Common myeloid progenitor, CD34-positive (primary cell): ENCODE measurements at regions not wholly inside any gene's neighbourhood (a gene's known extent, or its start where the extent isn't known, plus 50 kb on each side); places are given as distances from the start of the nearest gene placed in this dataset.

Experiments used
- CTCF ChIA-PET: fragments of 350-600 bp; sonication (Branson Sonifier 250); formaldehyde crosslinking; loops from one replicate; lab custom pipeline; 2021; ENCODE audit warnings: antibody characterized with exemption; lab: Charles Lee
- POLR2A ChIA-PET: fragments of 350-600 bp; sonication (Branson Sonifier 250); formaldehyde crosslinking; loops from one replicate; lab custom pipeline; 2021; ENCODE audit warnings: antibody characterized with exemption; lab: Charles Lee
- DNase-seq, 3 donors: peaks; one replicate each; pipeline versions ENCODE4 v3.0.0 to v3.0.0-alpha.2; 2013
- H3K27ac ChIP-seq, 2 experiments: 1 replicate in 1 of 2; 2 replicates in 1 of 2; pipeline ENCODE4 v1.7.0; 2013; ENCODE audit warnings: inconsistent platforms in 2 of 2, low read length in 2 of 2, mild to moderate bottlenecking in 2 of 2, low read depth in 1 of 2, moderate library complexity in 1 of 2; ENCODE audit not compliant: severe bottlenecking in 2 of 2, insufficient read depth in 1 of 2, poor library complexity in 1 of 2
- H3K27me3 ChIP-seq, 5 experiments: replicated peaks in 2 of 5; 1 replicate in 3 of 5; 2 replicates in 2 of 5; pipeline versions ENCODE4 v1.6.1 to v1.7.0; 2013; ENCODE audit warnings: low read length in 4 of 5, mild to moderate bottlenecking in 2 of 5, moderate library complexity in 2 of 5, inconsistent platforms in 1 of 5; ENCODE audit not compliant: insufficient read depth in 5 of 5, control insufficient read depth in 4 of 5
- H3K36me3 ChIP-seq, 4 experiments: 1 replicate in 2 of 4; 2 replicates in 2 of 4; pipeline versions ENCODE4 v1.6.1 to v1.7.0; 2013; ENCODE audit warnings: low read length in 3 of 4, control low read depth in 1 of 4, mild to moderate bottlenecking in 1 of 4; ENCODE audit not compliant: control insufficient read depth in 4 of 4, insufficient read depth in 4 of 4
- H3K4me1 ChIP-seq, 4 experiments: 1 replicate in 3 of 4; 2 replicates in 1 of 4; pipeline versions ENCODE4 v1.6.1 to v1.7.1; 2013; ENCODE audit warnings: low read length in 3 of 4, mild to moderate bottlenecking in 3 of 4, control low read depth in 1 of 4, inconsistent platforms in 1 of 4, moderate library complexity in 1 of 4; ENCODE audit not compliant: control insufficient read depth in 4 of 4, insufficient read depth in 4 of 4; ENCODE audit errors: control extremely low read depth in 1 of 4
- H3K4me3 ChIP-seq, 7 experiments: 1 replicate in 4 of 7; 2 replicates in 3 of 7; pipeline versions ENCODE4 v1.5.1 to v1.7.0; 2013; ENCODE audit warnings: mild to moderate bottlenecking in 7 of 7, low read length in 6 of 7, moderate library complexity in 6 of 7, inconsistent platforms in 2 of 7, low read depth in 2 of 7, control low read depth in 1 of 7; ENCODE audit not compliant: insufficient read depth in 4 of 7, control insufficient read depth in 1 of 7; ENCODE audit errors: extremely low read depth in 1 of 7
- H3K9me3 ChIP-seq, 5 experiments: 1 replicate in 4 of 5; 2 replicates in 1 of 5; pipeline versions ENCODE4 v1.6.1 to v1.7.1; 2013; ENCODE audit warnings: low read length in 4 of 5, mild to moderate bottlenecking in 2 of 5, inconsistent platforms in 1 of 5, low read depth in 1 of 5, moderate library complexity in 1 of 5; ENCODE audit not compliant: control insufficient read depth in 4 of 5, insufficient read depth in 2 of 5; ENCODE audit errors: control extremely low read depth in 1 of 5
- WGBS: methylation state at CpG from one replicate; pipeline ENCODE4 v1.1.5; 2013; ENCODE audit not compliant: insufficient coverage; 5-methylcytosine and 5-hydroxymethylcytosine counted together

DNA sequence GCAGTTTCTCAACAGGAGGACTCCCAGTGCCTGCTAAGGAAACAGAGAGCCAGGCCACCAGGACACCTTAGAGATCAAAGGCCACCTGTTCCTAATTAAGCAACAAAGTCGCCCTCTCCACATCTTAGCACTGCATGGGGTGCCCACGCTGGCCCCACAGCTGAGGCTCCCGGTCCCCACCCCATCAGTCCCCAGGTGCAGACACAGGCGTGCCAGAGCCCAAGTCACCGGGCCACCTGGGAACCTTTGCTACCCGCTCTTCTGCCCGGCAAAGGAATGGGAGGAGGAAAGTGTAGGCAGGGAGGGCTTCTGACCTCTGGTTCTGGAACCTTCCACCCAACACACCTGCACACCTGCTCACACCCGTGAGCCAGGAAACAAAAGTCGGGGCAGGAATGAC is 85.5 kb upstream of the PRR5 start:
- Histone ChIP-seq H3K27me3 (no peaks in the 10 kb centered on the region), H3K36me3 (no peaks in the 10 kb centered on the region), H3K27ac (no peak overlapping the region), H3K4me1 (peaks cover 0 to 29% (median 20%) of the 10 kb centered on the region in 4 experiments), H3K9me3 (peaks cover 0 to 30% (median 20%) of the 10 kb centered on the region in 5 experiments), H3K4me3 (no peak overlapping the region)
- DNase-seq: no peak
- ChIA-PET POLR2A (no interaction called here), CTCF (interaction anchor here (1.6 kb wide), 1 partner anchor 9 kb away, joined by 3 read pairs; no protein-coding TSS in a partner anchor)
- 91% methylated on average over 4 of the region's 9 CpGs for WGBS

DNA sequence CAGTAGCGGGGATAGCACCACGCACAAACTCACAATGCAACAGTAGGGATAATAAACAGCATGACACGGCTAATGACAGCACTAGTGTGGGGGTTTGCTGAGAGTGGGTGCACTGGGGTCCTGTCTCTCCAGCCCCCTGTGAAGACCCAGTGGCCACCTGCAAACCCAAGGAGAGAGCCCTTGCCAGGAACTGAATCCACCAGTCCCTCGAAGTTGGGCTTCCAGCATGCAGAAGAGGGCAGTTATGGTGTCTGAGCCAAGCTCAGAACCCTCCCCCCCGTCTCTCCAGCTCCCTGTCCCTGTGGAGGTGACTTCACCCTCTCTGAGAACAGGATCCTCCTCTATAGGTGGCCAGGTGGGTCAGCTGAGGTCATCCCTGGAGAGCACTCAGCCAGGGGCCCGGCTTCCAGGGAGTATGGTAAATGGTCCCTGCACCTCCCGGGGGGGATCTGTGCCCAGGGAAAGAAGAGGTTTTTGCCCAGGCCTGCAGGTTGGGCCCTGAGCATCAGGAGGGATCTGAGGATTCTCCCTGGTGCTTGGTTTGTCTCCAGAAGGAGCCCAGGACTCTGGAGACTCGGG is 86.3 kb upstream of the PRR5 start:
- ChIA-PET CTCF (interaction anchor here (0.6 to 1.6 kb wide), 2 partner anchors 8 to 405 kb away, joined by 3 read pairs; no protein-coding TSS in a partner anchor), POLR2A (no interaction called here)
- 97% methylated on average over 7 of the region's 8 CpGs for WGBS
- no peak for DNase-seq
- Histone ChIP-seq H3K27me3 (no peaks in the 10 kb centered on the region), H3K27ac (no peak overlapping the region), H3K9me3 (peaks cover 0 to 36% (median 26%) of the 10 kb centered on the region in 5 experiments), H3K4me1 (peaks cover 0 to 25% (median 17%) of the 10 kb centered on the region in 4 experiments), H3K4me3 (no peak overlapping the region), H3K36me3 (no peaks in the 10 kb centered on the region)

- no peaks in the 10 kb centered on the region for H3K27me3 ChIP-seq
- no peak overlapping the region for H3K27ac ChIP-seq
- no peak overlapping the region for H3K4me3 ChIP-seq
- WGBS: 97% methylated on average over 12 of the region's 16 CpGs
- no peaks in the 10 kb centered on the region for H3K36me3 ChIP-seq
- H3K9me3 ChIP-seq: peaks cover 0 to 37% (median 26%) of the 10 kb centered on the region in 5 experiments
- POLR2A ChIA-PET: no interaction called here
- DNase-seq: no peak
- H3K4me1 ChIP-seq: peaks cover 0 to 19% (median 13%) of the 10 kb centered on the region in 4 experiments
- CTCF ChIA-PET: interaction anchor here (1.0 to 1.6 kb wide), 2 partner anchors 8 to 12 kb away, joined by 3 read pairs; no protein-coding TSS in a partner anchor
These were observed 86.9 kb upstream of the PRR5 start for GRCh38 chr22:44615146-44615545.

DNA sequence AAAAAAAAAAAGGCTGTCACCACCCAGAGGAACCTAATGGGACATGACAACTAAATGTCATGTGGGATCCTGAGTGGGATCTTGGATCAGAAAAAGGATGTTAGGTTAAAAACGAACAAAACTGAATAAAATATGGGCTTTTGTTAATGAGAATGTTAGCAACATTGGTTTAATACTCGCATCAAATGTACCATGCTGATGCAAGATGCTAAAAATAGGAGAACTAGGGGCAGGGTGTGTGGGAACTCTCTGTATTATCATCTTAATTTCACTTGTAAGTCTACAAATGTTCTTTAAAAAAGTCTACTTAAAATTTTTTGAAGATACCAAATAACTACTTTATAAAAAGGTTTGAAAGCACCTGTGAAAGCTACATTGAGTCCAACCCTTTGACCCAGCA is 88.8 kb upstream of the PRR5 start:
- Histone ChIP-seq H3K9me3 (peaks cover 0 to 39% (median 28%) of the 10 kb centered on the region in 5 experiments), H3K27me3 (peaks cover 0 to 3% (median 0%) of the 10 kb centered on the region in 5 experiments), H3K4me3 (no peak overlapping the region), H3K27ac (no peak overlapping the region), H3K4me1 (peaks cover 0 to 9% (median 7%) of the 10 kb centered on the region in 4 experiments), H3K36me3 (no peaks in the 10 kb centered on the region)
- peak in 1 of 3 donors; percentile 36 for DNase-seq
- ChIA-PET POLR2A (no interaction called here), CTCF (interaction anchor here (1.0 kb wide), 1 partner anchor 274 kb away, joined by 3 read pairs; no protein-coding TSS in a partner anchor)
- no CpG with 5 or more reads among the region's 2 CpGs for WGBS

GRCh38 chr22:44611880-44612496 is 90.0 kb upstream of the PRR5 start:
- Histone ChIP-seq H3K36me3 (no peaks in the 10 kb centered on the region), H3K4me3 (no peak overlapping the region), H3K27me3 (peaks cover 0 to 3% (median 0%) of the 10 kb centered on the region in 5 experiments), H3K27ac (no peak overlapping the region), H3K9me3 (peaks cover 0 to 39% (median 28%) of the 10 kb centered on the region in 5 experiments), H3K4me1 (peaks cover 0 to 4% (median 3%) of the 10 kb centered on the region in 4 experiments)
- CTCF ChIA-PET: interaction anchor here (1.7 kb wide), 1 partner anchor 12 kb away, joined by 8 read pairs; no protein-coding TSS in a partner anchor
- POLR2A ChIA-PET: interaction anchor here (0.6 kb wide), 1 partner anchor 33 kb away, joined by 3 read pairs; no protein-coding TSS in a partner anchor
- DNase-seq: peak in 1 of 3 donors; percentile 37
- WGBS: 100% methylated on average over 2 of the region's 2 CpGs

DNA sequence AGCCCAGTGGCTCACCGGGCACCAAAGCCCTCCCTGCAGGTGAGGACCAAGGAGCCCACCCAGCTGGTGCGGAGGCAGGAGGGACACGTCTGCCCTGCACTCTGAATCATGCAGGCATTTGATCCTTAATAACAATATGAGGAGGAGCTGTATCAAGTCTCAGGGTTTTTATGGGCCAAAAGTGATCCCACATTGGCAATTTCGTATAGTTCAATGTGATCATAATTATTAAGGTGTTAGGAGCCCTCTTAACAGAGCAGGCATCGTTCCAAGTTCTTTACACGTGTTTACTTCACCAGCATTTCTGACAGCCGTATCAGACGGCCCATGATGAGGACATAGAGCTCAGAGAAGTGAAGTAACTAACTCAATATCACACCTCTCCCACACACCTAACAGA is 91.9 kb upstream of the PRR5 start:
- Histone ChIP-seq H3K27ac (no peak overlapping the region), H3K27me3 (peaks cover 0 to 3% (median 0%) of the 10 kb centered on the region in 5 experiments), H3K36me3 (no peaks in the 10 kb centered on the region), H3K4me1 (peaks cover 0 to 12% (median 7%) of the 10 kb centered on the region in 4 experiments), H3K4me3 (no peak overlapping the region), H3K9me3 (peaks cover 0 to 37% (median 26%) of the 10 kb centered on the region in 5 experiments)
- POLR2A ChIA-PET: no interaction called here
- CTCF ChIA-PET: interaction anchor here (0.6 to 1.1 kb wide), 4 partner anchors 15 to 664 kb away, joined by 3 read pairs; no protein-coding TSS in a partner anchor
- no peak for DNase-seq
- 97% methylated on average over 8 of the region's 8 CpGs for WGBS
